Osteoblast (primary cell): ENCODE measurements at regions not wholly inside any gene's neighbourhood (a gene's known extent, or its start where the extent isn't known, plus 50 kb on each side); places are given as distances from the start of the nearest gene placed in this dataset.

ENCODE experiments used
- DNase-seq: peaks from one replicate; pipeline ENCODE4 v3.0.0; 2011; ENCODE audit warnings: low spot score, mixed read lengths; ENCODE audit not compliant: insufficient read length; ENCODE audit errors: missing footprints
- H2AFZ ChIP-seq: 2 replicates; pipeline ENCODE4 v1.6.0; 2011; ENCODE audit warnings: mild to moderate bottlenecking, low read length
- H3K27ac ChIP-seq: 2 replicates; pipeline ENCODE4 v1.5.1; 2011; ENCODE audit warnings: mild to moderate bottlenecking, low read depth, low read length, moderate library complexity
- H3K27me3 ChIP-seq: 2 replicates; pipeline ENCODE4 v1.6.0; 2012; ENCODE audit warnings: mild to moderate bottlenecking, control low read depth, inconsistent platforms, low read length, moderate library complexity; ENCODE audit not compliant: insufficient read depth
- H3K36me3 ChIP-seq: 2 replicates; pipeline ENCODE4 v1.5.1; 2011; ENCODE audit warnings: mild to moderate bottlenecking, low read length, control low read depth, moderate library complexity; ENCODE audit not compliant: insufficient read depth
- H3K4me1 ChIP-seq: 2 replicates; pipeline ENCODE4 v1.5.1; 2011; ENCODE audit warnings: mild to moderate bottlenecking, low read length, control low read depth, moderate library complexity; ENCODE audit not compliant: insufficient read depth
- H3K4me2 ChIP-seq: 2 replicates; pipeline ENCODE4 v1.6.0; 2011; ENCODE audit warnings: mild to moderate bottlenecking, low read length; ENCODE audit not compliant: insufficient read depth
- H3K4me3 ChIP-seq: fragments of 200-600 bp; sonication (generic); 3 replicates; pipeline ENCODE4 v1.5.1; 2012; ENCODE audit warnings: mild to moderate bottlenecking, low read length, inconsistent platforms; ENCODE audit not compliant: insufficient read depth
- H3K79me2 ChIP-seq: 2 replicates; pipeline ENCODE4 v1.6.0; 2012; ENCODE audit warnings: mild to moderate bottlenecking, low read length, control low read depth, inconsistent platforms; ENCODE audit not compliant: insufficient read depth
- H3K9me3 ChIP-seq: 2 replicates; pipeline ENCODE4 v1.5.1; 2011; ENCODE audit warnings: low read depth, low read length, control low read depth
- H4K20me1 ChIP-seq: 2 replicates; pipeline ENCODE4 v1.6.0; 2012; ENCODE audit warnings: mild to moderate bottlenecking, low read length, control low read depth; ENCODE audit not compliant: insufficient read depth
- TF ChIP-seq, protein P1 (sequence below): IDR thresholded peaks from 2 replicates; pipeline ENCODE4 v1.5.1; 2011; ENCODE audit warnings: mild to moderate bottlenecking, low read depth, low read length, moderate library complexity; ENCODE audit errors: extremely low read depth

DNA sequence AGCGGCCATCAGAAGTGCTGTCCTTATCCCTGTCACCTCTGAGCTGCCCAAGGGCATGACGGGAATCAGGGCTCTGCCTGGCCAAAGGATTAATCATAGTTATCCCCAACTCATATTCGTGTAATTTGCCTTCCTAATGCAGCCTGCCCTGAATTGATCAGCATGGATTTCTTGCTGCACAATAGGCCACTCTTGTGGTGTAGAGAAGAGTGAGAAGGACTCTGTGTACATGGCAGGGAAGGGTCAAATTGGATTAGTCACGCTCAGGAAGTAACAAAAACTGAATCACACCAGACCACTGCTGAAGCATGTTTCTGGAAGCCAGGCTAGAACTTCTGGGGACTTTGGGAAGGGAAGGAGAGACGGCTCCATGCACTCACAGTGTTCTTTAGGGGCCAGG lies 227.0 kb downstream of the BUB3 start:
- no peak overlapping the region for H3K27ac ChIP-seq
- no peaks in the 10 kb centered on the region for H4K20me1 ChIP-seq
- TF ChIP-seq, protein P1, sequence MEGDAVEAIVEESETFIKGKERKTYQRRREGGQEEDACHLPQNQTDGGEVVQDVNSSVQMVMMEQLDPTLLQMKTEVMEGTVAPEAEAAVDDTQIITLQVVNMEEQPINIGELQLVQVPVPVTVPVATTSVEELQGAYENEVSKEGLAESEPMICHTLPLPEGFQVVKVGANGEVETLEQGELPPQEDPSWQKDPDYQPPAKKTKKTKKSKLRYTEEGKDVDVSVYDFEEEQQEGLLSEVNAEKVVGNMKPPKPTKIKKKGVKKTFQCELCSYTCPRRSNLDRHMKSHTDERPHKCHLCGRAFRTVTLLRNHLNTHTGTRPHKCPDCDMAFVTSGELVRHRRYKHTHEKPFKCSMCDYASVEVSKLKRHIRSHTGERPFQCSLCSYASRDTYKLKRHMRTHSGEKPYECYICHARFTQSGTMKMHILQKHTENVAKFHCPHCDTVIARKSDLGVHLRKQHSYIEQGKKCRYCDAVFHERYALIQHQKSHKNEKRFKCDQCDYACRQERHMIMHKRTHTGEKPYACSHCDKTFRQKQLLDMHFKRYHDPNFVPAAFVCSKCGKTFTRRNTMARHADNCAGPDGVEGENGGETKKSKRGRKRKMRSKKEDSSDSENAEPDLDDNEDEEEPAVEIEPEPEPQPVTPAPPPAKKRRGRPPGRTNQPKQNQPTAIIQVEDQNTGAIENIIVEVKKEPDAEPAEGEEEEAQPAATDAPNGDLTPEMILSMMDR, result no peak
- no peaks in the 10 kb centered on the region for H3K4me1 ChIP-seq
- DNase-seq, result peak; percentile 72
- no peaks in the 10 kb centered on the region for H3K27me3 ChIP-seq
- no peak overlapping the region for H2AFZ ChIP-seq
- no peaks in the 10 kb centered on the region for H3K9me3 ChIP-seq
- no peaks in the 10 kb centered on the region for H3K79me2 ChIP-seq
- H3K36me3 ChIP-seq, result no peaks in the 10 kb centered on the region
- no peak overlapping the region for H3K4me3 ChIP-seq
- no peak overlapping the region for H3K4me2 ChIP-seq

DNA sequence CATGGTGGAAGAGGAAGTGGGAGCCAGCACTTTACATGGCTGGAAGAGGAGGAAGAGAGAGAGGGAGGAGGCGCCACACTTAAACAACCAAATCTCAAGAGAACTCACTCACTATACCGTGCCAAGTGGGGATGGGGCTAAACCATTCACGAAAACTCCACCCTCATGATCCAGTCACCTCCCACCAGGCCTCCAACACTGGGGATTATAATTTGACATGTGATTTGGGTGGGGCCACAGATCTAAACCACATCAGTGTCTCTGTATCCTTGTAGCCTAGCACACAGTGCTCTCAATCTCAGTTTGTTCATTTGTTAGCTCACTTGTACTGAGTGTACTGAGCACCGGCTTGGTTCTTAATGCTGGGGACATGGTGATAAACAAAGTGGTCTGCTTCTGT lies 228.3 kb downstream of the BUB3 start:
- Histone ChIP-seq H3K9me3 (no peaks in the 10 kb centered on the region), H3K4me2 (no peak overlapping the region), H3K79me2 (no peaks in the 10 kb centered on the region), H3K27ac (no peak overlapping the region), H4K20me1 (no peaks in the 10 kb centered on the region), H2AFZ (no peak overlapping the region), H3K27me3 (no peaks in the 10 kb centered on the region), H3K36me3 (no peaks in the 10 kb centered on the region), H3K4me1 (no peaks in the 10 kb centered on the region), H3K4me3 (no peak overlapping the region)
- peak; percentile 78 for DNase-seq
- TF ChIP-seq, protein P1, result no peak

DNA sequence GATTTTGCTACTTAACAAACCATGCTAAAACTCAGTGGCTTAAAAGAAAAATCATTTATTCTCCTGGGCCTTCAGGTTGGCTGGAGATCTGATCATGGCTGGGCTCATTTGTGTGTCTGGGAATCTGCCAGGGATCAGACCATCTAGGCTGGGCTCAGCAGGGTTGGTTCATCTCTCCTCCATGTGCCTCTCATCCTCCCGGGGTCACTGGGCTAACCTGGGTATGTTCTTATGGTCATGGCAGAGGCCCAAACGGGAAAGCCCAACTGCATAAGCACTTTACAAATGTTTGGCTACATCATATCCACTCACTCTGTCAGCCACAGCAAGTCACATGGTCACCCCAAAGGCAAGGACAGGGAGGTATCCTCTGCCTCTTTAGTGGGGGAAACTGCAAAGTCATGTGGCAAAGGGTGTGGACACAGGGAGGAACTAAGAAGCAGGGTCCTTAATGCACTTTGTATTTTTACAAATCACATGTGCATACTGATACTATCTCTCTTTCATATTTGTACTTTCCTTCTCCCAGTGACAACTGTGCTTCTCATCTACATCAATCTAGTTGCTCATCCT lies 231.4 kb downstream of the BUB3 start:
- H3K79me2 ChIP-seq, result no peaks in the 10 kb centered on the region
- H4K20me1 ChIP-seq, result no peaks in the 10 kb centered on the region
- no peak for DNase-seq
- H3K4me2 ChIP-seq, result no peak overlapping the region
- H3K4me1 ChIP-seq, result no peaks in the 10 kb centered on the region
- H3K36me3 ChIP-seq, result no peaks in the 10 kb centered on the region
- H3K4me3 ChIP-seq, result no peak overlapping the region
- H3K9me3 ChIP-seq, result no peaks in the 10 kb centered on the region
- TF ChIP-seq, protein P1, result no peak
- H3K27me3 ChIP-seq, result no peaks in the 10 kb centered on the region
- H3K27ac ChIP-seq, result no peak overlapping the region
- no peak overlapping the region for H2AFZ ChIP-seq

DNA sequence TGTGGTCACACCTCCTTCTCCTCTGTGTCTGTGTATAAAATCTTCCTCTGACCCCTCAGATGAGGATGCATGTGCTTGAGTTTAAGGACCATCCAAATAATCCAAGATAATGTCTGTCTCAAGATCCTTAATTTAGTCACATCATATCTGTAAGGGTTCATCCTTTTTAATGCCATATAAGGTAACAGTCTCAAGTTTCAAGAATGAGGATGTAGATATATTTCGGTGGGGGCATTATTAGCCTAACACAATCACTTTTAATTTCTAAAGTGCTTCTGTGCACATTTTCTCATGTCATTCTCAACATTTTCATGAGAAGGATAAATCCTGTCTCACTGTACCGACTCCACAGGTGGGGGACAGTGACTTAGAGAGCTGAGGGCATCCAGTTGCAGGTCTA lies 235.3 kb downstream of the BUB3 start:
- Histone ChIP-seq H3K4me2 (no peak overlapping the region), H3K79me2 (no peaks in the 10 kb centered on the region), H3K27ac (no peak overlapping the region), H3K36me3 (no peaks in the 10 kb centered on the region), H3K4me3 (no peak overlapping the region), H3K4me1 (no peaks in the 10 kb centered on the region), H2AFZ (no peak overlapping the region), H4K20me1 (no peaks in the 10 kb centered on the region), H3K27me3 (no peaks in the 10 kb centered on the region), H3K9me3 (no peaks in the 10 kb centered on the region)
- no peak for DNase-seq
- TF ChIP-seq, protein P1, result no peak
